AG10803 (cell line): ENCODE measurements at regions not wholly inside any gene's neighbourhood (a gene's known extent, or its start where the extent isn't known, plus 50 kb on each side); places are given as distances from the start of the nearest gene placed in this dataset.

ENCODE experiments used
- DNase-seq: peaks from one replicate; pipeline ENCODE4 v3.0.0; 2010; ENCODE audit warnings: low read depth
- H3K4me3 ChIP-seq: 2 replicates; pipeline ENCODE4 v1.5.1; 2011; ENCODE audit warnings: mild to moderate bottlenecking, low read length, control low read depth
- CTCF ChIP-seq: conservative IDR thresholded peaks from 2 replicates; pipeline ENCODE4 v1.5.1; 2011; ENCODE audit warnings: mild to moderate bottlenecking, low read length, control low read depth, inconsistent platforms

GRCh38 chr19:30316560-30317106 lies 55.6 kb upstream of the ZNF536 start:
- no peak for TF ChIP-seq CTCF
- H3K4me3 ChIP-seq, result no peak overlapping the region
- DNase-seq, result no peak

GRCh38 chr19:30317403-30317802 lies 54.8 kb upstream of the ZNF536 start:
- TF ChIP-seq CTCF, result no peak

GRCh38 chr19:30318261-30318660 lies 53.9 kb upstream of the ZNF536 start:
- no peak for TF ChIP-seq CTCF
- no peak overlapping the region for H3K4me3 ChIP-seq
- no peak for DNase-seq

More at GRCh38 chr19:30317403-30317802, 54.8 kb upstream of the ZNF536 start:
- H3K4me3 ChIP-seq, result no peak overlapping the region
- DNase-seq, result no peak

DNA sequence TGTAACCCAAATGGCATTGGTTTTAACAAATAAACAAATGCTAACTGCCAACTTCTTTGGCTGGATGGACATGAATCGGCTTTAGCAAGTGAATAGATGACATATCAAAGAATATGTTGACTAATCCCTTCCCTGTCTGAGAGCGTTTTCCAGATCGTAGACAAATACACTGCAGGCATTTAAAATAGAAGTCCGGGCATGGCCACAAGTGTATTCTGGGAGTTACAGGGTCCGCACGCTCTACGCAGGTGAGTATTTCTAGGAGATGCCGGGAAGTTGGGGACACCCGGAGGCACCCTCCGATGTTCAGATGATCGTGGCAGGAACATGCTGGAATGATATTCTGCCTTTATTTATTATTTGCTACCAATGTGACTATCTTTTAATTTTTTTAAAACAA lies 53.2 kb upstream of the ZNF536 start:
- TF ChIP-seq CTCF, result no peak
- no peak for DNase-seq
- no peak overlapping the region for H3K4me3 ChIP-seq

- H3K4me3 ChIP-seq, result no peak overlapping the region
- no peak for DNase-seq
- TF ChIP-seq CTCF, result no peak
These were observed 52.8 kb upstream of the ZNF536 start for GRCh38 chr19:30319411-30319810.

GRCh38 chr19:30319876-30320275 lies 52.3 kb upstream of the ZNF536 start:
- TF ChIP-seq CTCF, result no peak
- DNase-seq, result peak; percentile 14
- H3K4me3 ChIP-seq, result no peak overlapping the region

- H3K4me3 ChIP-seq, result no peak overlapping the region
- no peak for TF ChIP-seq CTCF
- DNase-seq, result no peak
These were observed 51.7 kb upstream of the ZNF536 start for GRCh38 chr19:30320466-30320865.
